ENCODE measurements at regions not wholly inside any gene's neighbourhood (a gene's known extent, or its start where the extent isn't known, plus 50 kb on each side); places are given as distances from the start of the nearest gene placed in this dataset.

DNA sequence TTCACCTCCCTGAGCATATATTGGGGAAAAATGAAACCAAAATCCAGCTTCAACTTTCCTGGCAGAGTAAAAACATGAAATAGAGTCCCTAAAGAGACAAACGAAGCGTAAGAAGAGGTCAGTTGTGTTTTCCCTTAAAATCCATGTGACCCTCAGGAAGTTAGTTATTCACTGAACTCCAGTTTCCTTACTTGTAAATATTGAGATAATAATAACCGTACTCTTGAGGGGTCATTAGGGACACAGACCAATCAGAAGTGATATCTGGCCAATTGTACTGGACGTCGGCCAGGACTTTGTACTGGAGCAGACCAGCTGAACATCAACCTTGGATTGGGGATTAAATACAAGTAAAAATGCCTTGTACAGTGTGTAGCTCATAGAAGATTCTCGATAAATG is 167.0 kb downstream of the GATA3 start:
- TF ChIP-seq ESRRG (CRISPR knock-in tag; IDR thresholded peaks at IDR 0.05), result no peak
- no peak for TF ChIP-seq ZNF565 (CRISPR knock-in tag; conservative IDR thresholded peaks at IDR 0.05; ENCODE audit: low read depth)
- no peak for TF ChIP-seq ZFP3 (CRISPR knock-in tag; IDR thresholded peaks at IDR 0.05)
- TF ChIP-seq, protein P1, sequence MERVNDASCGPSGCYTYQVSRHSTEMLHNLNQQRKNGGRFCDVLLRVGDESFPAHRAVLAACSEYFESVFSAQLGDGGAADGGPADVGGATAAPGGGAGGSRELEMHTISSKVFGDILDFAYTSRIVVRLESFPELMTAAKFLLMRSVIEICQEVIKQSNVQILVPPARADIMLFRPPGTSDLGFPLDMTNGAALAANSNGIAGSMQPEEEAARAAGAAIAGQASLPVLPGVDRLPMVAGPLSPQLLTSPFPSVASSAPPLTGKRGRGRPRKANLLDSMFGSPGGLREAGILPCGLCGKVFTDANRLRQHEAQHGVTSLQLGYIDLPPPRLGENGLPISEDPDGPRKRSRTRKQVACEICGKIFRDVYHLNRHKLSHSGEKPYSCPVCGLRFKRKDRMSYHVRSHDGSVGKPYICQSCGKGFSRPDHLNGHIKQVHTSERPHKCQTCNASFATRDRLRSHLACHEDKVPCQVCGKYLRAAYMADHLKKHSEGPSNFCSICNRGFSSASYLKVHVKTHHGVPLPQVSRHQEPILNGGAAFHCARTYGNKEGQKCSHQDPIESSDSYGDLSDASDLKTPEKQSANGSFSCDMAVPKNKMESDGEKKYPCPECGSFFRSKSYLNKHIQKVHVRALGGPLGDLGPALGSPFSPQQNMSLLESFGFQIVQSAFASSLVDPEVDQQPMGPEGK (CRISPR knock-in tag; IDR thresholded peaks at IDR 0.05; ENCODE audit: borderline replicate concordance), result no peak
- no peak for TF ChIP-seq ZNF8 (CRISPR knock-in tag; IDR thresholded peaks at IDR 0.05)
